HEK293 (cell line): ENCODE measurements at regions not wholly inside any gene's neighbourhood (a gene's known extent, or its start where the extent isn't known, plus 50 kb on each side); places are given as distances from the start of the nearest gene placed in this dataset.

Experiments used
- CTCF ChIA-PET: fragments of 350-600 bp; formaldehyde crosslinking; extraction: SDS; loops from one replicate; lab custom pipeline; 2021; ENCODE audit warnings: antibody characterized with exemption; lab: Yijun Ruan, JAX
- POLR2A ChIA-PET: fragments of 300-600 bp; formaldehyde crosslinking; extraction: SDS; loops from one replicate; lab custom pipeline; 2020; ENCODE audit warnings: antibody characterized with exemption, inconsistent platforms; lab: Yijun Ruan, JAX
- H3K27ac ChIP-seq: fragments of 200-500 bp; sonication (Bioruptor generic); 2 replicates; pipeline ENCODE4 v1.5.1; 2014; ENCODE audit warnings: low read depth, low read length, control low read depth, inconsistent platforms; ENCODE audit errors: extremely low read depth
- H3K36me3 ChIP-seq, 2 experiments: fragments of 200-500 bp in 1 of 2; sonication (Bioruptor generic) in 1 of 2; 1 replicate in 1 of 2; 2 replicates in 1 of 2; pipeline ENCODE4 v1.5.1; 2014 to 2017; ENCODE audit warnings: inconsistent platforms in 2 of 2, low read length in 2 of 2; ENCODE audit not compliant: control insufficient read depth in 2 of 2, insufficient read depth in 1 of 2
- H3K4me1 ChIP-seq: fragments of 200-500 bp; sonication (Bioruptor generic); 2 replicates; pipeline ENCODE4 v1.5.1; 2014; ENCODE audit warnings: mild to moderate bottlenecking, low read length, inconsistent platforms; ENCODE audit not compliant: control insufficient read depth, insufficient read depth
- H3K4me3 ChIP-seq: 2 replicates; pipeline ENCODE4 v1.5.1; 2011; ENCODE audit warnings: low read depth, mild to moderate bottlenecking, control low read depth, low read length, moderate library complexity
- H3K9me3 ChIP-seq: fragments of 200-500 bp; sonication (Bioruptor generic); 2 replicates; pipeline ENCODE4 v1.5.1; 2014; ENCODE audit warnings: low read depth, low read length, inconsistent platforms; ENCODE audit not compliant: control insufficient read depth, insufficient read depth
- KLF8 ChIP-seq: fragments of 450-650 bp; formaldehyde crosslinking; IDR thresholded peaks from 2 replicates; pipeline ENCODE4 v1.5.1; 2016; ENCODE audit warnings: missing biosample characterization, missing genetic modification characterization
- TRIM28 ChIP-seq: IDR thresholded peaks from 2 replicates; pipeline ENCODE4 v1.6.1; 2011; ENCODE audit warnings: low read length, control low read depth, borderline replicate concordance
- WT1 ChIP-seq: fragments of 450-650 bp; formaldehyde crosslinking; IDR thresholded peaks from 2 replicates; pipeline ENCODE4 v1.5.1; 2016; ENCODE audit warnings: missing biosample characterization, missing genetic modification characterization
- ZBTB1 ChIP-seq: fragments of 450-650 bp; formaldehyde crosslinking; IDR thresholded peaks from 2 replicates; pipeline ENCODE4 v1.5.1; 2016; ENCODE audit warnings: missing biosample characterization, missing genetic modification characterization
- ZNF202 ChIP-seq: fragments of 450-650 bp; formaldehyde crosslinking; IDR thresholded peaks from 2 replicates; pipeline ENCODE4 v1.5.1; 2016; ENCODE audit warnings: missing biosample characterization, missing genetic modification characterization, borderline replicate concordance
- ZNF214 ChIP-seq: fragments of 450-650 bp; formaldehyde crosslinking; IDR thresholded peaks from 2 replicates; pipeline ENCODE4 v1.5.1; 2017; ENCODE audit warnings: missing biosample characterization, mild to moderate bottlenecking, missing genetic modification characterization, borderline replicate concordance
- ZNF266 ChIP-seq: fragments of 450-650 bp; formaldehyde crosslinking; IDR thresholded peaks from 2 replicates; pipeline ENCODE4 v1.5.1; 2016; ENCODE audit warnings: missing biosample characterization, missing genetic modification characterization, low read depth
- ZNF302 ChIP-seq: fragments of 450-650 bp; formaldehyde crosslinking; IDR thresholded peaks from 2 replicates; pipeline ENCODE4 v1.5.1; 2016; ENCODE audit warnings: missing biosample characterization, missing genetic modification characterization, low read depth
- ZNF311 ChIP-seq: fragments of 450-650 bp; formaldehyde crosslinking; IDR thresholded peaks from 2 replicates; pipeline ENCODE4 v1.5.1; 2017; ENCODE audit warnings: missing biosample characterization, missing genetic modification characterization, borderline replicate concordance
- ZNF341 ChIP-seq: fragments of 450-650 bp; formaldehyde crosslinking; IDR thresholded peaks from 2 replicates; pipeline ENCODE4; 2016; ENCODE audit warnings: low read depth, missing biosample characterization, missing genetic modification characterization
- ZNF404 ChIP-seq: fragments of 450-650 bp; formaldehyde crosslinking; IDR thresholded peaks from 2 replicates; pipeline ENCODE4 v1.5.1; 2017; ENCODE audit warnings: missing biosample characterization, missing genetic modification characterization
- ZNF621 ChIP-seq: fragments of 450-650 bp; formaldehyde crosslinking; IDR thresholded peaks from 2 replicates; pipeline ENCODE4 v1.5.1; 2017; ENCODE audit warnings: missing biosample characterization, missing genetic modification characterization
- TF ChIP-seq, protein P1 (sequence below): fragments of 450-650 bp; formaldehyde crosslinking; IDR thresholded peaks from 2 replicates; pipeline ENCODE4 v1.5.1; 2017; ENCODE audit warnings: missing biosample characterization, missing genetic modification characterization
- TF ChIP-seq, protein P2 (sequence below): fragments of 450-650 bp; formaldehyde crosslinking; IDR thresholded peaks from 2 replicates; pipeline ENCODE4 v1.5.1; 2016; ENCODE audit warnings: missing biosample characterization, missing genetic modification characterization
- TF ChIP-seq, protein P3 (sequence below): fragments of 450-650 bp; IDR thresholded peaks from 2 replicates; pipeline ENCODE4 v1.5.1; 2018; ENCODE audit warnings: missing biosample characterization, missing genetic modification characterization
- TF ChIP-seq, protein P4 (sequence below): fragments of 450-650 bp; formaldehyde crosslinking; IDR thresholded peaks from 2 replicates; pipeline ENCODE4 v1.5.1; 2016; ENCODE audit warnings: missing biosample characterization, missing genetic modification characterization, borderline replicate concordance

DNA sequence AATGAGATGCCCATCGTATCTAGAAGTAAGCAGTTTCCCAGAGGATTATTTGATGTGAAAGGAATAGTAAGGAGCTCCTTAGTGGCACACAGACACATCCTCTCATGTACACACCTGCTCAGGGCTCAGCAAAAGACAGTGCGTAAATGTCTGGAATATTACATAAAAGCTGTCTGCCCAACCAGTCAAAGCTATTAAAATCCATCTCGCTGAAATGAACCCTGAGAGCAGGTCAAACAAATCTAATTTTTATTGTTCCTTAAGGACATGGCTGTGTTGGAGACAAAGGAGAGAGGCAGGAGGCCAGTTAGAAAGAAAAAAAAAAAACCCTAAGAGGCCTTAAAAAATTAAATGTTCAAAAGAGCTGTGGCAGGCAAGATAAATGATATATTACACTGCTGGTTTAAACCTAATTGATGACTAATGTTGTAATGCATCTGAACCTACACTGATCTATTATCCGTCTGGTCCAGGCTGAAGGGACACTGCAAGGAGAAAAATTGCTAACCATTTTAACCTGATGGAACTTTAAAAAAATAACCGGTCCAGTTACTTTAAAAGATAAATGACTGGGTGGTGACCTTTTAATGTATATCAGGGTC lies 58.5 kb upstream of the FGGY start:
- POLR2A ChIA-PET: no interaction called here
- CTCF ChIA-PET: interaction anchor here (0.6 to 0.7 kb wide), 3 partner anchors 87 to 361 kb away, joined by 3 read pairs; no protein-coding TSS in a partner anchor
- H3K4me1 ChIP-seq: no peaks in the 10 kb centered on the region; the same call in 1 of the 2 replicates
- H3K27ac ChIP-seq: no peak overlapping the region
- no peaks in the 10 kb centered on the region for H3K9me3 ChIP-seq
- H3K36me3 ChIP-seq: no peaks in the 10 kb centered on the region
- no peak overlapping the region for H3K4me3 ChIP-seq
- TF ChIP-seq, protein P1, sequence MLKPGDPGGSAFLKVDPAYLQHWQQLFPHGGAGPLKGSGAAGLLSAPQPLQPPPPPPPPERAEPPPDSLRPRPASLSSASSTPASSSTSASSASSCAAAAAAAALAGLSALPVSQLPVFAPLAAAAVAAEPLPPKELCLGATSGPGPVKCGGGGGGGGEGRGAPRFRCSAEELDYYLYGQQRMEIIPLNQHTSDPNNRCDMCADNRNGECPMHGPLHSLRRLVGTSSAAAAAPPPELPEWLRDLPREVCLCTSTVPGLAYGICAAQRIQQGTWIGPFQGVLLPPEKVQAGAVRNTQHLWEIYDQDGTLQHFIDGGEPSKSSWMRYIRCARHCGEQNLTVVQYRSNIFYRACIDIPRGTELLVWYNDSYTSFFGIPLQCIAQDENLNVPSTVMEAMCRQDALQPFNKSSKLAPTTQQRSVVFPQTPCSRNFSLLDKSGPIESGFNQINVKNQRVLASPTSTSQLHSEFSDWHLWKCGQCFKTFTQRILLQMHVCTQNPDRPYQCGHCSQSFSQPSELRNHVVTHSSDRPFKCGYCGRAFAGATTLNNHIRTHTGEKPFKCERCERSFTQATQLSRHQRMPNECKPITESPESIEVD (tag by site-specific recombination): peak; percentile 30; the same call in 1 of the 2 replicates
- no peak for TF ChIP-seq KLF8 (tag by site-specific recombination)
- TF ChIP-seq, all 188 proteins: peak for 1

DNA sequence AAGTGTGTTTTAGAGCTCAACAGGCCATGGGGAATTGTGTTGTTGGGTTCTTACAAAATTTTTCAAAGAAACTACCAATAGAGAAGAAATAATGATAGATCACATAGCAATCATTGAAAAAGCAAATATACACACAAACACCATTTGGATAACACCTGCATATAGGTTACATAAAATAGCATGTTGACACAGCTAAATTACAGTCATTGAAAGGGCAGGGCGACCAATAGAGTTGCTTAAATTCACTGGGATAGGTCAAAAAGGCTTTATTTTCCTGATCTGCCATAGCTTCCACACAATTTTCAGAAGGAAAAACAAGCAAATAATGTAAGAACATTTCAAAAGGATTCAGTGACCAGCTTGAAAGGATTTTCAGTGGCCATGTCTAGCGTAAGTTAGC lies 57.9 kb upstream of the FGGY start:
- ChIA-PET POLR2A (no interaction called here), CTCF (interaction anchor here (0.6 kb wide), 2 partner anchors 87 to 89 kb away, joined by 3 read pairs; no protein-coding TSS in a partner anchor)
- no peak overlapping the region for H3K4me3 ChIP-seq
- H3K4me1 ChIP-seq: no peaks in the 10 kb centered on the region; the same call in 1 of the 2 replicates
- no peaks in the 10 kb centered on the region for H3K9me3 ChIP-seq
- H3K36me3 ChIP-seq: no peaks in the 10 kb centered on the region
- no peak overlapping the region for H3K27ac ChIP-seq
- TF ChIP-seq, protein P2, sequence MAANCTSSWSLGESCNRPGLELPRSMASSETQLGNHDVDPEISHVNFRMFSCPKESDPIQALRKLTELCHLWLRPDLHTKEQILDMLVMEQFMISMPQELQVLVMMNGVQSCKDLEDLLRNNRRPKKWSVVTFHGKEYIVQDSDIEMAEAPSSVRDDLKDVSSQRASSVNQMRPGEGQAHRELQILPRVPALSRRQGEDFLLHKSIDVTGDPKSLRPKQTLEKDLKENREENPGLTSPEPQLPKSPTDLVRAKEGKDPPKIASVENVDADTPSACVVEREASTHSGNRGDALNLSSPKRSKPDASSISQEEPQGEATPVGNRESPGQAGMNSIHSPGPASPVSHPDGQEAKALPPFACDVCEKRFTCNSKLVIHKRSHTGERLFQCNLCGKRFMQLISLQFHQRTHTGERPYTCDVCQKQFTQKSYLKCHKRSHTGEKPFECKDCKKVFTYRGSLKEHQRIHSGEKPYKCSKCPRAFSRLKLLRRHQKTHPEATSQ: no peak
- TF ChIP-seq, protein P3, sequence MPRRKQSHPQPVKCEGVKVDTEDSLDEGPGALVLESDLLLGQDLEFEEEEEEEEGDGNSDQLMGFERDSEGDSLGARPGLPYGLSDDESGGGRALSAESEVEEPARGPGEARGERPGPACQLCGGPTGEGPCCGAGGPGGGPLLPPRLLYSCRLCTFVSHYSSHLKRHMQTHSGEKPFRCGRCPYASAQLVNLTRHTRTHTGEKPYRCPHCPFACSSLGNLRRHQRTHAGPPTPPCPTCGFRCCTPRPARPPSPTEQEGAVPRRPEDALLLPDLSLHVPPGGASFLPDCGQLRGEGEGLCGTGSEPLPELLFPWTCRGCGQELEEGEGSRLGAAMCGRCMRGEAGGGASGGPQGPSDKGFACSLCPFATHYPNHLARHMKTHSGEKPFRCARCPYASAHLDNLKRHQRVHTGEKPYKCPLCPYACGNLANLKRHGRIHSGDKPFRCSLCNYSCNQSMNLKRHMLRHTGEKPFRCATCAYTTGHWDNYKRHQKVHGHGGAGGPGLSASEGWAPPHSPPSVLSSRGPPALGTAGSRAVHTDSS (tag by site-specific recombination): no peak
- TF ChIP-seq ZNF621: no peak
- TF ChIP-seq ZNF404 (tag by site-specific recombination): no peak
- TF ChIP-seq ZNF341 (tag by site-specific recombination): no peak
- TF ChIP-seq, protein P4, sequence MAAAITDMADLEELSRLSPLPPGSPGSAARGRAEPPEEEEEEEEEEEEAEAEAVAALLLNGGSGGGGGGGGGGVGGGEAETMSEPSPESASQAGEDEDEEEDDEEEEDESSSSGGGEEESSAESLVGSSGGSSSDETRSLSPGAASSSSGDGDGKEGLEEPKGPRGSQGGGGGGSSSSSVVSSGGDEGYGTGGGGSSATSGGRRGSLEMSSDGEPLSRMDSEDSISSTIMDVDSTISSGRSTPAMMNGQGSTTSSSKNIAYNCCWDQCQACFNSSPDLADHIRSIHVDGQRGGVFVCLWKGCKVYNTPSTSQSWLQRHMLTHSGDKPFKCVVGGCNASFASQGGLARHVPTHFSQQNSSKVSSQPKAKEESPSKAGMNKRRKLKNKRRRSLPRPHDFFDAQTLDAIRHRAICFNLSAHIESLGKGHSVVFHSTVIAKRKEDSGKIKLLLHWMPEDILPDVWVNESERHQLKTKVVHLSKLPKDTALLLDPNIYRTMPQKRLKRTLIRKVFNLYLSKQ (tag by site-specific recombination): no peak
- no peak for TF ChIP-seq ZNF214 (tag by site-specific recombination)
- TF ChIP-seq ZNF266 (tag by site-specific recombination): no peak
- TF ChIP-seq WT1: no peak
- no peak for TF ChIP-seq TRIM28
- TF ChIP-seq ZBTB1 (tag by site-specific recombination): no peak
- TF ChIP-seq ZNF302 (tag by site-specific recombination): no peak
- no peak for TF ChIP-seq ZNF311
- TF ChIP-seq ZNF202 (tag by site-specific recombination): no peak
- TF ChIP-seq, all 188 proteins: peak for 0
